WERI-Rb-1 (cell line): ENCODE measurements at regions not wholly inside any gene's neighbourhood (a gene's known extent, or its start where the extent isn't known, plus 50 kb on each side); places are given as distances from the start of the nearest gene placed in this dataset.

Experiments used
- DNase-seq: peaks from one replicate; pipeline ENCODE4 v3.0.0-alpha.2; 2020
- H3K27ac ChIP-seq: fragments of 250-450 bp; sonication (Bioruptor Pico); 2 replicates; pipeline ENCODE4 v1.5.1; 2020; ENCODE audit warnings: mild to moderate bottlenecking, moderate library complexity
- H3K27me3 ChIP-seq: fragments of 250-450 bp; sonication (Bioruptor Pico); 2 replicates; pipeline ENCODE4 v1.5.1; 2021; ENCODE audit warnings: mild to moderate bottlenecking, low read depth, moderate library complexity; ENCODE audit not compliant: insufficient read depth, severe bottlenecking
- H3K36me3 ChIP-seq: fragments of 250-450 bp; sonication (Bioruptor Pico); 2 replicates; pipeline ENCODE4 v1.5.1; 2020; ENCODE audit warnings: mild to moderate bottlenecking, moderate library complexity
- H3K4me3 ChIP-seq: 2 replicates; pipeline ENCODE4 v1.5.1; 2011; ENCODE audit warnings: low read depth, mild to moderate bottlenecking, control low read depth, low read length
- H3K9me3 ChIP-seq: fragments of 250-450 bp; sonication (Bioruptor Pico); 2 replicates; pipeline ENCODE4 v1.5.1; 2021; ENCODE audit warnings: mild to moderate bottlenecking, moderate library complexity; ENCODE audit not compliant: severe bottlenecking
- CTCF ChIP-seq: IDR thresholded peaks from 2 replicates; pipeline ENCODE4 v1.5.1; 2011; ENCODE audit warnings: low read depth, mild to moderate bottlenecking, control low read depth, inconsistent platforms, low read length

GRCh38 chr3:25041871-25042584 is 386.0 kb upstream of the RARB start:
- H3K27me3 ChIP-seq, result no peaks in the 10 kb centered on the region
- H3K9me3 ChIP-seq, result no peaks in the 10 kb centered on the region
- H3K36me3 ChIP-seq, result no peaks in the 10 kb centered on the region
- no peak for DNase-seq
- no peak overlapping the region for H3K4me3 ChIP-seq
- H3K27ac ChIP-seq, result no peak overlapping the region
- no peak for TF ChIP-seq CTCF

GRCh38 chr3:25043177-25043576 is 384.9 kb upstream of the RARB start:
- TF ChIP-seq CTCF, result no peak
- no peaks in the 10 kb centered on the region for H3K9me3 ChIP-seq
- no peak for DNase-seq
- H3K4me3 ChIP-seq, result no peak overlapping the region
- H3K36me3 ChIP-seq, result no peaks in the 10 kb centered on the region
- no peaks in the 10 kb centered on the region for H3K27me3 ChIP-seq
- no peak overlapping the region for H3K27ac ChIP-seq

- Histone ChIP-seq H3K9me3 (no peaks in the 10 kb centered on the region), H3K27ac (no peak overlapping the region), H3K36me3 (no peaks in the 10 kb centered on the region), H3K4me3 (no peak overlapping the region), H3K27me3 (no peaks in the 10 kb centered on the region)
- no peak for TF ChIP-seq CTCF
- DNase-seq, result no peak
Measured at GRCh38 chr3:25043749-25044148, 384.3 kb upstream of the RARB start.

GRCh38 chr3:25044762-25045710 is 383.0 kb upstream of the RARB start:
- no peak overlapping the region for H3K4me3 ChIP-seq
- TF ChIP-seq CTCF, result no peak
- H3K9me3 ChIP-seq, result no peaks in the 10 kb centered on the region
- no peak overlapping the region for H3K27ac ChIP-seq
- H3K36me3 ChIP-seq, result no peaks in the 10 kb centered on the region
- no peak for DNase-seq
- no peaks in the 10 kb centered on the region for H3K27me3 ChIP-seq

- Histone ChIP-seq H3K27me3 (no peaks in the 10 kb centered on the region), H3K27ac (no peak overlapping the region)
- no peak for DNase-seq
Measured at GRCh38 chr3:25046911-25047771, 380.9 kb upstream of the RARB start.

More at GRCh38 chr3:25046911-25047771, 380.9 kb upstream of the RARB start:
- TF ChIP-seq CTCF, result no peak
- Histone ChIP-seq H3K9me3 (no peaks in the 10 kb centered on the region), H3K36me3 (no peaks in the 10 kb centered on the region), H3K4me3 (no peak overlapping the region)
